WTC11 (cell line): ENCODE measurements at regions not wholly inside any gene's neighbourhood (a gene's known extent, or its start where the extent isn't known, plus 50 kb on each side); places are given as distances from the start of the nearest gene placed in this dataset.

Experiments used
- ATAC-seq: fragments of 200-7000 bp; cut with Tn5 transposase; 2 replicates; pipeline ENCODE4 v1.10.0; 2021; ENCODE audit warnings: mild to moderate bottlenecking, moderate library complexity
- CTCF ChIA-PET: fragments of 300-600 bp; sonication (Branson Sonifier 250); formaldehyde crosslinking; loops from one replicate; lab custom pipeline; 2021; ENCODE audit warnings: antibody characterized with exemption; lab: Charles Lee
- POLR2A ChIA-PET: fragments of 350-600 bp; sonication (Branson Sonifier 250); formaldehyde crosslinking; loops from one replicate; lab custom pipeline; 2021; ENCODE audit warnings: antibody characterized with exemption; lab: Charles Lee
- DNase-seq: peaks from one replicate; pipeline ENCODE4 v3.0.0; 2021; ENCODE audit warnings: low spot score
- H3K27ac Mint-ChIP-seq: 2 replicates; pipeline ENCODE4 v1.8.0; 2021; ENCODE audit warnings: mixed read lengths
- H3K27me3 Mint-ChIP-seq: 2 replicates; pipeline ENCODE4 v1.8.0; 2021; ENCODE audit warnings: low read depth, mild to moderate bottlenecking, moderate library complexity, mixed read lengths
- H3K36me3 Mint-ChIP-seq: 2 replicates; pipeline ENCODE4 v1.8.0; 2021; ENCODE audit warnings: mixed read lengths
- H3K4me1 Mint-ChIP-seq: 2 replicates; pipeline ENCODE4 v1.8.0; 2022; ENCODE audit warnings: mixed read lengths
- H3K4me3 Mint-ChIP-seq: 2 replicates; pipeline ENCODE4 v1.8.0; 2021; ENCODE audit warnings: mild to moderate bottlenecking, moderate library complexity, mixed read lengths
- H3K9me3 Mint-ChIP-seq: 2 replicates; pipeline ENCODE4 v1.8.0; 2021; ENCODE audit warnings: mixed read lengths
- ARID4B ChIP-seq: sonication (generic); formaldehyde crosslinking; IDR thresholded peaks from 2 replicates; pipeline ENCODE4 v1.8.0; 2023; ENCODE audit warnings: missing genetic modification reagents, mild to moderate bottlenecking, borderline replicate concordance
- ATF1 ChIP-seq: sonication (generic); formaldehyde crosslinking; IDR thresholded peaks from 2 replicates; pipeline ENCODE4 v1.8.1; 2023; ENCODE audit warnings: mild to moderate bottlenecking, moderate library complexity, missing genetic modification reagents
- CBFB ChIP-seq: sonication (generic); formaldehyde crosslinking; IDR thresholded peaks from 2 replicates; pipeline ENCODE4 v1.8.1; 2022; ENCODE audit warnings: mild to moderate bottlenecking, low read depth, missing genetic modification reagents
- CREB1 ChIP-seq: sonication (generic); formaldehyde crosslinking; IDR thresholded peaks from 2 replicates; pipeline ENCODE4 v1.8.0; 2023; ENCODE audit warnings: mild to moderate bottlenecking, missing genetic modification reagents
- E2F1 ChIP-seq: sonication (generic); formaldehyde crosslinking; IDR thresholded peaks from 2 replicates; pipeline ENCODE4 v1.8.0; 2022; ENCODE audit warnings: mild to moderate bottlenecking, missing genetic modification reagents
- EMX1 ChIP-seq: fragments of 250-450 bp; sonication (Bioruptor Pico); IDR thresholded peaks from 2 replicates; pipeline ENCODE4 v1.8.0; 2021; ENCODE audit warnings: mild to moderate bottlenecking
- ETV6 ChIP-seq: sonication (generic); formaldehyde crosslinking; IDR thresholded peaks from 2 replicates; pipeline ENCODE4 v1.8.1; 2022; ENCODE audit warnings: mild to moderate bottlenecking, missing genetic modification reagents
- FOXJ3 ChIP-seq: sonication (generic); formaldehyde crosslinking; IDR thresholded peaks from 2 replicates; pipeline ENCODE4 v1.9.0; 2021; ENCODE audit warnings: missing genetic modification reagents, mild to moderate bottlenecking, borderline replicate concordance
- FOXK1 ChIP-seq: sonication (generic); formaldehyde crosslinking; IDR thresholded peaks from 2 replicates; pipeline ENCODE4 v1.8.0; 2022; ENCODE audit warnings: mild to moderate bottlenecking, moderate library complexity, missing genetic modification reagents
- GABPB1 ChIP-seq: sonication (generic); formaldehyde crosslinking; IDR thresholded peaks from 2 replicates; pipeline ENCODE4 v1.8.1; 2023; ENCODE audit warnings: mild to moderate bottlenecking, missing genetic modification reagents
- HMGA2 ChIP-seq: fragments of 250-450 bp; sonication (Bioruptor Pico); IDR thresholded peaks from 2 replicates; pipeline ENCODE4 v1.4.0; 2021; ENCODE audit warnings: mild to moderate bottlenecking, moderate library complexity
- JAZF1 ChIP-seq: fragments of 250-450 bp; sonication (Bioruptor Pico); IDR thresholded peaks from 2 replicates; pipeline ENCODE4 v1.9.0; 2021; ENCODE audit warnings: moderate library complexity, mild to moderate bottlenecking, inconsistent platforms
- JUN ChIP-seq: sonication (generic); formaldehyde crosslinking; IDR thresholded peaks from 2 replicates; pipeline ENCODE4 v1.8.0; 2023; ENCODE audit warnings: mild to moderate bottlenecking, missing genetic modification reagents
- MAX ChIP-seq: sonication (generic); formaldehyde crosslinking; IDR thresholded peaks from 2 replicates; pipeline ENCODE4 v1.8.0; 2022; ENCODE audit warnings: mild to moderate bottlenecking, missing genetic modification reagents
- NFATC4 ChIP-seq: fragments of 250-450 bp; sonication (Bioruptor Pico); IDR thresholded peaks from 2 replicates; pipeline ENCODE4 v1.9.0; 2021; ENCODE audit warnings: mild to moderate bottlenecking
- NFYB ChIP-seq: sonication (generic); formaldehyde crosslinking; conservative IDR thresholded peaks from 2 replicates; pipeline ENCODE4 v1.8.0; 2022; ENCODE audit warnings: low read depth, missing genetic modification reagents
- NR3C1 ChIP-seq: sonication (generic); formaldehyde crosslinking; conservative IDR thresholded peaks from 2 replicates; pipeline ENCODE4 v1.8.1; 2023; ENCODE audit warnings: low read depth, mild to moderate bottlenecking, missing genetic modification reagents
- SMAD3 ChIP-seq: sonication (generic); formaldehyde crosslinking; IDR thresholded peaks from 2 replicates; pipeline ENCODE4 v1.8.0; 2022; ENCODE audit warnings: missing genetic modification reagents, mild to moderate bottlenecking, borderline replicate concordance
- SMAD4 ChIP-seq: sonication (generic); formaldehyde crosslinking; IDR thresholded peaks from 2 replicates; pipeline ENCODE4 v1.8.0; 2022; ENCODE audit warnings: mild to moderate bottlenecking, missing genetic modification reagents
- SOX15 ChIP-seq: fragments of 250-450 bp; sonication (Bioruptor Pico); IDR thresholded peaks from 2 replicates; pipeline ENCODE4 v1.9.0; 2021; ENCODE audit warnings: mild to moderate bottlenecking
- TP53 ChIP-seq: sonication (generic); formaldehyde crosslinking; IDR thresholded peaks from 2 replicates; pipeline ENCODE4 v1.8.1; 2023; ENCODE audit warnings: mild to moderate bottlenecking, missing genetic modification reagents
- ZMAT4 ChIP-seq: fragments of 250-450 bp; sonication (Bioruptor Pico); IDR thresholded peaks from 2 replicates; pipeline ENCODE4 v1.9.0; 2021; ENCODE audit warnings: mild to moderate bottlenecking
- ZNF263 ChIP-seq: sonication (generic); formaldehyde crosslinking; IDR thresholded peaks from 2 replicates; pipeline ENCODE4 v1.8.1; 2022; ENCODE audit warnings: low read depth, mild to moderate bottlenecking, moderate library complexity, missing genetic modification reagents
- ZNF317 ChIP-seq: sonication (generic); formaldehyde crosslinking; IDR thresholded peaks from 2 replicates; pipeline ENCODE4 v1.8.1; 2023; ENCODE audit warnings: low read depth, mild to moderate bottlenecking, moderate library complexity, missing genetic modification reagents, borderline replicate concordance
- TF ChIP-seq, protein P1 (sequence below): fragments of 250-450 bp; sonication (Bioruptor Pico); IDR thresholded peaks from 2 replicates; pipeline ENCODE4 v2.1.2; 2022; ENCODE audit warnings: mild to moderate bottlenecking, moderate library complexity
- TF ChIP-seq, protein P2 (sequence below): sonication (generic); formaldehyde crosslinking; IDR thresholded peaks from 2 replicates; pipeline ENCODE4 v1.8.0; 2022; ENCODE audit warnings: mild to moderate bottlenecking, missing genetic modification reagents

DNA sequence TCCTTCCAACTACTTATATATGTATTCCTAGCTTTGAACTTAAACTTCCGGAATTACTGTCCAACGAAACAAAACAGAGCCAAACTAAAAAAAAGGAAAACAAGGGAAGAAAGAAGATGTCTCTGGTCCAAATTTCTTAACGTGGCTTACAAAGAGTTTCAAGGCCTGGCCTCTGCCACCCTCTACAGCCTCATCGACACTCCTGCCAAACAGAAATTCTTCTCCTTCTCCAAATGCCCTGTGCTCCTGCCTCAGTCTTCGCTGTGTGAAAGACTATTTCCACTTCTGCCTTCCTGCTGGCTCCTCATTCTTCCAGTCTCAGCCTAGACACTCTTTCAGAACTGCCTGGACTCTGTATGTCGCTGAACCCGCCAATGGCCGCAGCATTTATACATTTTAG lies 249.2 kb downstream of the TXNL1 start:
- no peaks in the 10 kb centered on the region for H3K4me1 Mint-ChIP-seq
- POLR2A ChIA-PET = no interaction called here
- no peaks in the 10 kb centered on the region for H3K27me3 Mint-ChIP-seq
- no peak overlapping the region for H3K4me3 Mint-ChIP-seq
- ATAC-seq (no peak), DNase-seq (no peak)
- CTCF ChIA-PET = no interaction called here
- no peaks in the 10 kb centered on the region for H3K9me3 Mint-ChIP-seq
- H3K27ac Mint-ChIP-seq = no peak overlapping the region
- no peak for TF ChIP-seq ARID4B (CRISPR knock-in tag)
- TF ChIP-seq, protein P1, sequence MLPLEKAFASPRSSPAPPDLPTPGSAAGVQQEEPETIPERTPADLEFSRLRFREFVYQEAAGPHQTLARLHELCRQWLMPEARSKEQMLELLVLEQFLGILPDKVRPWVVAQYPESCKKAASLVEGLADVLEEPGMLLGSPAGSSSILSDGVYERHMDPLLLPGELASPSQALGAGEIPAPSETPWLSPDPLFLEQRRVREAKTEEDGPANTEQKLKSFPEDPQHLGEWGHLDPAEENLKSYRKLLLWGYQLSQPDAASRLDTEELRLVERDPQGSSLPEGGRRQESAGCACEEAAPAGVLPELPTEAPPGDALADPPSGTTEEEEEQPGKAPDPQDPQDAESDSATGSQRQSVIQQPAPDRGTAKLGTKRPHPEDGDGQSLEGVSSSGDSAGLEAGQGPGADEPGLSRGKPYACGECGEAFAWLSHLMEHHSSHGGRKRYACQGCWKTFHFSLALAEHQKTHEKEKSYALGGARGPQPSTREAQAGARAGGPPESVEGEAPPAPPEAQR (CRISPR knock-in tag) = no peak
- no peak for TF ChIP-seq ETV6
- no peak for TF ChIP-seq GABPB1
- TF ChIP-seq, protein P2, sequence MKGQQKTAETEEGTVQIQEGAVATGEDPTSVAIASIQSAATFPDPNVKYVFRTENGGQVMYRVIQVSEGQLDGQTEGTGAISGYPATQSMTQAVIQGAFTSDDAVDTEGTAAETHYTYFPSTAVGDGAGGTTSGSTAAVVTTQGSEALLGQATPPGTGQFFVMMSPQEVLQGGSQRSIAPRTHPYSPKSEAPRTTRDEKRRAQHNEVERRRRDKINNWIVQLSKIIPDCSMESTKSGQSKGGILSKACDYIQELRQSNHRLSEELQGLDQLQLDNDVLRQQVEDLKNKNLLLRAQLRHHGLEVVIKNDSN (CRISPR knock-in tag) = no peak
- TF ChIP-seq JAZF1 (CRISPR knock-in tag) = no peak
- no peak for TF ChIP-seq FOXK1 (CRISPR knock-in tag)
- no peak for TF ChIP-seq JUN (CRISPR knock-in tag)
- no peak for TF ChIP-seq SMAD4 (CRISPR knock-in tag)
- no peak for TF ChIP-seq NFATC4
- no peak for TF ChIP-seq TP53 (CRISPR knock-in tag)
- no peak for TF ChIP-seq ZNF317 (CRISPR knock-in tag)
- TF ChIP-seq ZMAT4 (CRISPR knock-in tag) = no peak
- no peak for TF ChIP-seq FOXJ3 (CRISPR knock-in tag)
- no peak for TF ChIP-seq EMX1
- no peak for TF ChIP-seq E2F1 (CRISPR knock-in tag)
- TF ChIP-seq CBFB (CRISPR knock-in tag) = no peak
- no peak for TF ChIP-seq NR3C1
- TF ChIP-seq ATF1 (CRISPR knock-in tag) = no peak
- H3K36me3 Mint-ChIP-seq = no peaks in the 10 kb centered on the region

- H3K4me3 Mint-ChIP-seq = no peak overlapping the region
- ChIA-PET POLR2A (no interaction called here), CTCF (no interaction called here)
- H3K27ac Mint-ChIP-seq = no peak overlapping the region
- no peak for ATAC-seq
- no peak for DNase-seq
- H3K27me3 Mint-ChIP-seq = no peaks in the 10 kb centered on the region
- H3K4me1 Mint-ChIP-seq = no peaks in the 10 kb centered on the region
- peaks cover 1% of the 10 kb centered on the region for H3K9me3 Mint-ChIP-seq
- TF ChIP-seq ARID4B (CRISPR knock-in tag) (no peak), SMAD3 (CRISPR knock-in tag) (no peak), NFYB (CRISPR knock-in tag) (no peak), CREB1 (CRISPR knock-in tag) (no peak), HMGA2 (CRISPR knock-in tag) (no peak), ETV6 (no peak), SOX15 (CRISPR knock-in tag) (no peak), ATF1 (CRISPR knock-in tag) (no peak), NR3C1 (no peak), ZNF263 (no peak), MAX (CRISPR knock-in tag) (no peak)
- no peaks in the 10 kb centered on the region for H3K36me3 Mint-ChIP-seq
Observed at GRCh38 chr18:56388571-56388970, 249.8 kb downstream of the TXNL1 start.
